Amygdala (tissue), 56 donors: ENCODE measurements at regions not wholly inside any gene's neighbourhood (a gene's known extent, or its start where the extent isn't known, plus 50 kb on each side); places are given as distances from the start of the nearest gene placed in this dataset.
"Not testable (repeated sequence)": the region's sequence is repeated elsewhere in the genome, so short reads cannot be mapped to it uniquely, and the experiment has no call there.

Source experiments
- DNase-seq, 56 donors: peaks; one replicate each; lab custom pipeline; 2025; lab: John Stamatoyannopoulos, UW

DNA sequence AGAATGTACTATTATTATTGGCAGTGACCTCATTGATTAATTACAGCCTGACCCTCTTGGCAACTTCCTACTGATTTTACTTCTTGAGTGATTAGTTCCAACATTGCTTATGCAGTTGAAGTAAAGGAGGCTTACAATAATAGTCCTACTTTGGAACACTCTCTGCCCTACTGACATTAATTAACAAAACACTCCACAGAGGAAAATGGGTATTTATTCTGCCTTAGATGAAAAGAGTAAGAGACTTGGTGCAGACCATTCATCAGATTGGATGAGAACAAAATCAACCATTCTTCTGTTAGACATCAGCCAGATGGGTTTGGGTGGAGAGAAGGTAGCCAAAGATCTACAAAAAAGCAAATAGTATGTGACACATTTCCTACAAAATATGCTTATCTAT, 363.8 kb downstream of the FAT3 start:
- no peak for DNase-seq

DNA sequence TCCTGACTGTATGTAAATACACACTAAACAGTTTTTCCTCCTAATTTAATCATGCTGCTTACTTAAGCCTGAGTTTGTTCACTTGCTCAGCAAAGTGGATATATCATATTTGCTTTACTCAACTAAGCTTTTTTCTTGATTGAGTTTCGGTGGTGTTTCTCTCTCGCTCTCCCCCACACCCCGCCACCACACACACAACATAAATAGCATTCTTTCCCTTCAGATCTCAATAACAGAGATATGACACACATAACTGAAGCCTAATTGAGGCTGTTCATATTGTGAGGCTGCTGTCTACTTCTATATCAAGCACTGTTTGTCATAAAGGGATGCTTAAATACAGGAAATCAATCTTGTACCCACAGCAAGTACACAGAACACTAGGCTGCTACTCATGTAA, 364.9 kb downstream of the FAT3 start:
- peak in 3 of 56 donors; percentile 0 to 28 (median 10) for DNase-seq

DNA sequence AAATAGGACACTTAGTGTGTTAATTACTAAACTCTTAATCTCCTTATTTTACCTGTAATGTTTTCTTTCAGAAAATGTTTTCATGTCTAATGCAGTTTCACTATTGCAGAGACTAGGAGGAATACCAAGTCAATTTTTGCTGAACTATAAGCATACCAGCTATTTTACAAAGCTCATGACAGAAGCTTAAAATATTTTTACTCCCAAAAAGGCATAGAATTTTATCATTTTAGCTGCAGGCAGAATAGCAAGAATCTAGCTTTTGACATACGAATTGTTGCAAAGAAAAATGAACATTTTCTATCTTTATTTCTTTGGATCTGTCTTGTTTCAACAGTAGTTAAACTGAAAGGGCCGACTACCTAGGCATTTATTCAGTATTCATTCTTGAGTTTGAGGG, 366.9 kb downstream of the FAT3 start:
- DNase-seq = no peak

DNA sequence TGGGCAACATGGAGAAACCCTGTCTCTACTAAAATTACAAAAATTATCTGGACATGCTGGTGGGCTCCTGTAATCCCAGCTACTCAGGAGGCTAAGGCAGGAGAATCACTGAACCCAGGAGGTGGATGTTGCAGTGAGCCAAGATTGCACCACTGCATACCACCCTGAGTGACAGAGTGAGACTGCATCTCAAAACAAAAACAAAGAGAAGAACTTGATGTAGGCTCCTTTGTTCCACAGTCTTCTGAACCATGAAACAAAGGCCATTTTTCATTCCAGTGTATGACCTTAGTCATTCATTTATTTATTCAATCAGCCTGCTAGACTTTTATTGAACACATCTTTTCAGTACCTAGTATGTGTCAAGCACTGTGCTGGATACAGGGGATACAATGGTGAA, 369.6 kb downstream of the FAT3 start:
- no peak for DNase-seq

DNA sequence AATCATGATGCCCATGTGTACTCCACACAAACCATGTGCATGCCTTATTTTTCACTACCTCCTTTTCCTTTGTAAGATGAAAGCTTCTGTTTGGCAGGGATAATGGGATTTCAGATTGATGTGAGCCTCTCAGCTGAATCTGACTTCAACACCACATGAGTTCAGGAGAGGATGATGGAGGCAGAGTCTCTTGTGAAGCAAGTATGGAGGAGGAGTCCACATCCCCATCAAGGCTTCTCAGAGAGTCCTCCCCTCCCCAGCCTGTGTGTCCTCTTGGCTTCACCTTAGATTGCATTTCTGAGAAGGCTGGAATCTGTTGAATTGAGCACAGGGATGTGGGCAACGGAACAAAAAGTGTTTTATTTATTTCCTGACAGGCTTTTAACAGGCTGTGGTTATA, 370.4 kb downstream of the FAT3 start:
- peak in 8 of 56 donors; percentile 6 to 31 (median 10) for DNase-seq

DNA sequence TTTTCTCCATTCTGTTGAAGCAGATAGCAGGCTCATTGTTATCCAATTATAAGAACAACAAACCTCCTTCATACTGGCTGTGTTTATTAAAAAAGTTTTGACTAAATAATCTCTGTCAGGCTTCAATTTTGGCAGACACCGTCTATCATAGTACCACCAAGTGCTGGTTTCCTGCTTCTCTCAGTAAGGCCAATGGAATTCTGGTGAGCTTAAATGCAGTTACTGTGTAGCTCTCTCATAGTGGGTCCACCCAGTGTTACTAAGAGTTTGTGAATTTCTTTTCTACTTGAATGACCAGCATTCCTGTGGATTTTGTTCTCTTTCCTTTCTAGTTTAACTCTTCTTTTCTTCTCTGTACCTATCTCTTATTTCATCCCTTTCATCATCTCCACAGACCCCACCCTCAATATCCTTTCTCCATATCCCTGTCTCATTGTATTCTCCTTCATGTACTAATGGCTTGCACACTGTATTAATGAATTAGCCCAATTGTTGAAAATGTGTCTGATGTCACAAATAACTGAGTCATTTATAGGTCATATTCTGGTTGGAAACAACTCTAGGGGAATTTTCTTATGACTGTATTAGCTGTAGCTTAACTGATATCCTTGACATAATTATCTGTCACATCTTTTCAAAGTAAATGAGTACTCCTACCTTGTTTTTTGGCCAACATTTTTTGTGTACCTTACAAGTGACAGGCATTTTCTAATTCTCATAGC, 372.1 kb downstream of the FAT3 start:
- DNase-seq = no peak

DNA sequence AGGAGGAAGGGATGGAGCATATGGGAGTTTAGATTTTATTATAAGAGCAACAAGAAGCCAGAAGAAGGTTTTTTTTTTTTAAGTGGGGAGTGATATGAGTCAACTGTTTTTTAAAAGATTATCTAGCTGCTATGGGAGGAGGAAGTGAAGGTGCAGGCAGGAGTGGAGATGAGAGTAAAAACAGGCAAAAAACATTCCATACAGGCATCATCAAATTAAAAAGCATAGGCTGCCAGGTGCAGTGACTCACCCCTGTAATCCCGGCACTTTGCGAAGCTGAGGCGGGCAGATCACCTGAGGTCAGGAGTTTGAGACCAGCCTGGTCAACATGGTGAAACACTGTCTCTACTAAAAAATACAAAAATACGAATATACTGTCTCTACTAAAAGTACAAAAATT, 368.4 kb upstream of the MTNR1B start:
- no peak for DNase-seq

DNA sequence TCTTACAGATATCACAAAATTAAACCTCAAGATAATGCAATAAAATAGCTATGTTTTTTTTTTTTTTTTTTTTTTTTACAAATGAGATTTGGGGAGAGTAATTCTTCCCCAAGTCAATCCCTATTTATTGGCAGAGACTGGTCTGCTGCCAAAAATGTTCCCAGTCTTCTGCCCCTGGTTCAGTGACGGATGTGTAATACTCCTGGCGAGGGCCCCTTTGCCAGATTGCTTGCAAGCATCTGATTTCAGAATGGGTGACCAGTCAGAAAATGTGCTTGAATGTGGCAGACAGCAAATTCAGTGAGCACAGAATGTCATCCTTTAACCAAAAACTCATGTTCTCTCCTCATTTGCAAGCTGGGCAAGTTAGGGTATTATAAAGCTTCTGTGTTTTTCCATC, 363.8 kb upstream of the MTNR1B start:
- DNase-seq = peak in 1 of 56 donors; percentile 8

DNA sequence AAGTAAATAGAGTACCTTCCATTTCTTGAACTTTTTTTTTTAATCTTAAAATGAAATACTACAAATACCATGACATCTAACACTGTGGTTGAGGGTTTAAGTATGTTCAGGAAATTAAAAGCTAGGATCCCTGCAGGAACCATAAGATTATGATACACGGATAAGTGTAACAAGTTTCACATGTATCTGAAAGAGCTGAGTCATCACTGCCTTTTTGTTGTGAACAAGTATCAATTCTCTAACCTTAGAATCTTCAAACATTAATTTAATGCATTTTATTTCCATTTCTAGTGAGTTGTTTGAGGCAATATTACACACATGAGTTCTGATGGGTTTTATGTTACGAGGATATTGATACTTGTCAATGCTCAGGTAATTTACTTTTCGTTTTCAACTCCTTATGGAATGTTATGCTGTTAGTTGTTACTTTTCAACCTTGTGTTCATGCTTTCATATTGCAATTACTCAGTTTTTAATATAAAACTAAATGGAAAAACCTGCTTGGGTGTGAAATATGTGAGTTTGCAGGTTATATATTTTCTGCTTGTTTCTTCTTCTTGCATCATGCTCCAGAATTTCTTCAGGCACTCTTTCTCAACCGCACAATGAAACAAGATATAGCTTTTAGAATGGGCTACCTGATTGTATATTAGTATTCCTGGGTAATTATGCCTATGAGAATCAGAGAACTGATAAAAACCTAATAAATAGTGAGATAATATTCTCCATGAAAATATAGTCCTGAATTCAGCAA, 361.3 kb upstream of the MTNR1B start:
- DNase-seq = no peak

DNA sequence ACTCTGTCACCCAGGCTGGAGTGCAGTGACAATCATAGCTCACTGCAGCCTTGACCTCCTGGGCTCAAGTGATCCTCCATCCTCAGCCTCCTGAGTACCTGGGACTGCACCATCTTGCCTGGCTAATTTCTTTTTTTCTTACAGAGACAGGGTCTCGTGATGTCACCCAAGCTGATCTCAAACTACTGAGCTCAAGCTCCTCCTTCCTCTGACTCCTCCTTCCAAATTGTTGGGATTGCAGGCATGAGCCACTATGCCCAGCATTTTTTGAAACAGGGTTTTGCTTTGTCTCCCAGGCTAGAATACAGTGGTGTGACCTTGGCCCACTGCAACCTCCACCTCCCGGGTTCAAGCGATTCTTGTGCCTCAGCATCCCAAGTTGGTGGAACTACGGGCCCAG, 358.3 kb upstream of the MTNR1B start:
- no peak for DNase-seq

DNA sequence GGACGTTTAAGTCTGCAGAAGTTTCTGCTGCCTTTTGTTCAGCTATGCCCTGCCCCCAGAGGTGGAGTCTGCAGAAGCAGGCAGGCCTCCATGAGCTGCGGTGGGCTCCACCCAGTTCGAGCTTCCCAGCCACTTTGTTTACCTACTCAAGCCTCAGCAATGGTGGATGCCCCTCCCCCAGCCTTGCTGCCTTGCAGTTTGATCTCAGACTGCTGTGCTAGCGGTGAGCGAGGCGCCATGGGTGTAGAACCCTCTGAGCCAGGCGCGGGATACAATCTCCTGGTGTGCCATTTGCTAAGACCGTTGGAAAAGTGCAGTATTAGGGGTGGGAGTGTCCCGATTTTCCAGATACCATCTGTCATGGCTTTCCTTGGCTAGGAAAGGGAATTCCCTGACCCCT, 351.4 kb upstream of the MTNR1B start:
- not testable (repeated sequence) for DNase-seq

DNA sequence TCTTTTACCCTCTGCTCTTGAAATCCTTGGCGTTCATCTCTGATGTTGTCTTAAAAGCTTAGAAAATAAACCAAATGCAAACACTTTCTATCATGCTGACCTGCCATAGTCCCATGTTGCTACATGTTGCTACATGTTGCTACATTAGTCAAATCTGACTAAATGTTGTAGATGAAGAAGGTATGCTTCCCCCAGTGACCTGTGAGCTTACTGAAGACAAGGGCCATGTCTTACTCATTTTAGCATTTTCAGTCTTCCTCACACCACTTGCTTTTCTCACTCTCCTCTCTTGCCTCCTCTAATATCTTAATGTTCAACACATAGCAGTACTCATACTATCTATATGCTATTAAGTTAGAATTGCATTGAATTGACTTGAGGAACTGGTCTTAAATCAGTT, 346.4 kb upstream of the MTNR1B start:
- no peak for DNase-seq

DNA sequence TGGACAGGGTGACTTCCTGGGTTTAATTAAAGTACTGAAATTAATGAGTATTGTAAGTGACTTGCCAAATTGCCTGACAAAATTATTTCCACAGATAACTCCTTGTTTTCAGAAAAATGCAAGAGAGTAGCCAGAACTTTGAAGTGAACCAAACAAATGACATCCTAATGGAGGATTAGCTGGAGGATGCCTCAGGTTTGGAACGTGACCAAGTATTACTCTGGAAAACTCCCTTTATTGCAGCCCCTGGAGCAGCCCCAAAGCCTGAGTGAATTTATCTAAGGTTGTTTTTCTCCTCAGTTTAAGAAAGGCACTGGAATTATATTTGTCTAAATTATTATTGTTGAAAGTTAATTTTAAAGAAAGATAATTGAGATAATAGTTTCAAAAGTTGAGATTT, 343.6 kb upstream of the MTNR1B start:
- no peak for DNase-seq

DNA sequence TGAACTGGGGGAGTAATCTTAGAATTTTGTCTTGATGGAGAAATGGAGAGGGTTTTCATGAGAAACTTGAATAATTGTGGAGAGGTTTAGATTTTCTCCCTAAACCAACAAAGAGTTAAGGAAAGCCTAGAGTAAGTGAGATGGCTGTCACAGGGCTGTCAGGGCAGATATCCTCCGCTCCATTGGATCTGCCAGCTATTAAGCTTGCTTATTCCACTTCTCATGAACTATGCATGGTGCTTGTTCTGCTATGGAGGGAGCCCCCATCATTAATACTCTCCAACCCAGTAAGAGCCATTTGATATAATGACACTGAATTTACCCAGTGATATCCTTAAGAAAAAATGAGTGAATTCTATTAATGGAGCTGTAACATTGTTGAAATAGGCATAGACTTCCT, 342.8 kb upstream of the MTNR1B start:
- no peak for DNase-seq

DNA sequence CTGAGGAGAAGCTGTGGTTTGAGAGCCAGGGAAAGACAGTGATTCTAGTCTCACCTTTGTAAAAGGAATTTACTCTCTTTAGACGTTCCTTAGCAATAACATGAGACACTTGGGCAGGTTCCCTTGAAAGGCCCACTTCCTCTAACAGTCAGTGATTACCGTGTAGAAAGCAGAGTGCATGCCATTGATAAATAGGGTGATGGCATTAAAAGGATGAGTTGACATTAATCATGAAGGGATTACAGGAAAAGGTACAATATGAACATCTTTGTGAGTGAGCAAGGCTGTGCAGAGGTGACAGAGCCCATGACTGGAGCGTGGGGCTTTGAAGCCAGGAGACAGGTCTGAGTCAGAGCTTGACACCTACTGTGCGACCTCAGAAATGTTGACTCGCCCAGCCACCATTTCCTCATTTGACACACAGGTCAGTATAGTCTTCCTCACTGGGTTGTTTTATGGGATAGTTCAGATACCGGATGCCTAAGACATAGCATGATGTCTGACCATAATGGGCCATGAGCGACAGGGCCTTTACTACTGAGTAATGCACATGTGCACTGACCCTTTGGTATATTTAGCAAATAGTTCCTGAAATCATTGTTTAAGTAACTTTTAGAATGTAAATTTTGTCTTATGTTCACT, 341.7 kb upstream of the MTNR1B start:
- no peak for DNase-seq

DNA sequence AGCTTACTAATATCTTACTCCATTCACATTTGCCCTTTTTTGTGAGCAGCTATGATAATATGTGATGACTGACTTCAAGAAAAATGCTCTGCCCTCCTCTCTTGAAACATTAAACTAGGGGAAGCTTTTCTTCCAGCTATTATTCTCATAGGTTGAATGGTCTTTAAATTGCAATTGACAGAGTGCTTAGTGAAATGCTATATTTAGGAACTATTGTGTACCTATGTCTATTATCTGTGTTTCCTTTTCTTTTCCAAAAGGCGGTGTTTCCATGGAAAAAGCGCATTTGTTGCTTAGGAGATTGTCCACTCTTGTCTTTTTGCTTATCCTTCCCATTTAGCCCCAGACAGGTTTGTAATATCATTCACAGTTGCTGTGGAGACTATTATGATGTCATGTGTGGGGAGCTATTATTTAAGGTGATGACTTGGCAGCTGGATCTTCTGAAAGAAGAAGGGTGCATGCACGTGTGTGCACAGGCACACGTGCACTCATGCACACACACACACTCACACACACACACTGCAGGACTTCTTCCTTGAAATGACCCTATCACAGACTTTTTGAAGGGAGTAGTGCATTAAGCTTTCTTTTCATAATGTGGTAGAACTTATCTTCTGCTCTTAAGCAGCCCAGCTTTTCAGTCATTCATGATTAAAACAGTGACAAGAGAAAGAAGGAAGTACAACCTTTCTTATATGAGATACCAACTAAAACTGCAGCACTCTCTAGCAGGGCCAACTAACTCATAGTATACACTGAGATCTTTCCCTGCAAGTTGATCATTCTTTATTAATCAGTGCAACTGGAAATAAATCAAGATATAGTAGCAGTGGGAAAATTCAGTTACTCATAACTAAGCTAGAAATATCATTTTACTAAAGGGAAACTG, 340.8 kb upstream of the MTNR1B start:
- DNase-seq = no peak

DNA sequence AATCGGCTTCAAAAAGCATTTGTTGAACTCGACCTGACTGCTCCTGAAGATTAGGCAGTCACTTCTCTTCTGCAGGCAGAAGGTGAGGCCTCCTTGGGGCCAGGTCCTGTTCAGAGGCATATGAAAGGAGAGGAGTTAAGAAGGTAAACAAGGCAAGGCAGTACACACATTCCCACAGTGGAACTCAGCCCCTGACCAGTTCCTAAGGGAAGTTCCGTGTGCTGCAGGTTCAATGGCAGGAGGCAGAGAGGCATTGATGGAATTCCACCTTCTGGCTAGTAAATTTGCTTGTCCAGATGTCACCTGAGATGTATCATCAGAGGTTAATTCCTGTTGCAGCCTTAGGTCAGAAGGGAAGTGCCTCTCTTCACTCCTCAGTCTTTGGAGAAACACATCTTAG, 337.0 kb upstream of the MTNR1B start:
- DNase-seq = no peak

DNA sequence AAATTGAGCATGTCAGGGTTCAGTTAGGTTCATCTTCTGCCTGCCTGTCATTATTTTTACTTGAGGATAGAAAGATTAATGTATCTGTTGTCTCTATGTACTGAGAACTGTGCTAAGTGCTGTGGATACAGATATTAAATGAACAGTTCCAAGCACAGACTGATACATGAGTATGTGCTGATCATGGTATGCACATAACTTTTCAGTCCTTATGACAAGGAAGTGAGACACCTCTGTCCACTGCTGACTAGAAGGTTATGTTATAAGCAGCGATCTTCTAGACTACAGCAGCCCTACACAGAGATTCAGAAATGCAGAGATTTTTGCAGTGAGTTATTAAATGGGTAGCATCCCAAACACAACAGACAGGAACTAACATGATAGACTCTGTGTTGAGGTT, 335.6 kb upstream of the MTNR1B start:
- DNase-seq = no peak

DNA sequence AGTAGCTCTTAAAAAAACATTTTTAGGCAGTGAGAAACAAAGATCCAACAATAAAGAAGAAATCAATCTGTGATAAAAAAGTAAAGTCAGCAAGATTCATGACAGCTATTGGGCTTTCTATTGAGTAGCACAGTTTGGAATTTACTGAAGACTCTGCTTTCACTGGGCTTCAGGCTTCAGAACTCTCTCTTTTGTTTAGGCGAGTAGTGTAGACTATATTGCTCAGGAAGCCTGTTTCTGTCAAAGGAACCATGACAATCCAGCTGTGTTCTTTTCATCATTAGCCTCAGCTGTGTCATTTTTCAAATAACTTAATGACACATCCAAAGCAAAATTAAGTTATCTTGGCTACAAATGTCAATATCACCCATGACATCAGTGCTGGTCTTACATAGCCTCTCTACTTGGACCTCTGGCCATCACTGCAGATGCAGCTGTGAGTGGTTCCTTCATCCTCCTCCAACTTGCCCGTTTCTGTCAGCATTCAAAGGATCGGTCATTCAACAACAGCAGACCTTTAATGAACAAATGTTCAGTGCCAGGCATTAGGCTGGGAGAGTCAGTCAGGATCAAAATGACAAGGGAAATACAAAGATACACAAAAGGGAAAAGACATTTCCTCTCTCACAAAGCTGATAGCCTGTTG, 332.8 kb upstream of the MTNR1B start:
- DNase-seq = no peak

DNA sequence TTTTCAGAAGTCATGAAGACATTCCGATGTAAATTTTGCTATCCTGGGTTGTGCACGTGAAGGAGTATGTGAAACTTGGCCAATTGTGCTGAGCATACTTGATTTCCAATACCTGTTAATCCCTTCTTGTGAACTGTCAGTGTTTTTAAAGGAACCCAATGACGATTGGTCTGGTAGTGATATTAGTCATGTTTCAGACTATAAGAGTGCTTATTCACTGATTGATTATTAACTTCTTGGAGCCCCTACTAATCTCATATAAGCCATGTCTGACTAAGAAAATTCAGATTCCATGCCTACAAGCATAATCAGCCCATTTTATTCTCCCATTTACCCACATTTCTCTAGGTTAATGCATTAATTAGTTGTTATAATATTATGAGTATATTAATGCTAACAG, 330.8 kb upstream of the MTNR1B start:
- DNase-seq = no peak
